Mesendoderm (in vitro differentiated cells): ENCODE measurements at regions not wholly inside any gene's neighbourhood (a gene's known extent, or its start where the extent isn't known, plus 50 kb on each side); places are given as distances from the start of the nearest gene placed in this dataset.

Experiments
- DNase-seq: peaks from one replicate; pipeline ENCODE4 v3.0.0; 2013
- H2AK5ac ChIP-seq: 2 replicates; pipeline ENCODE4 v1.6.1; 2013; ENCODE audit warnings: low read length, inconsistent platforms
- H2BK120ac ChIP-seq: 2 replicates; pipeline ENCODE4 v1.6.1; 2013; ENCODE audit warnings: low read depth, mild to moderate bottlenecking, low read length, moderate library complexity, mixed read lengths
- H2BK15ac ChIP-seq: replicated peaks from 2 replicates; pipeline ENCODE4 v1.6.1; 2013; ENCODE audit warnings: low read depth, mild to moderate bottlenecking, moderate library complexity
- H2BK5ac ChIP-seq: 2 replicates; pipeline ENCODE4 v1.6.1; 2013; ENCODE audit warnings: low read length, inconsistent platforms
- H3K18ac ChIP-seq: 2 replicates; pipeline ENCODE4 v1.6.1; 2013; ENCODE audit warnings: mild to moderate bottlenecking, low read length, mixed read lengths
- H3K23ac ChIP-seq: one replicate; pipeline ENCODE4 v1.6.1; 2013; ENCODE audit warnings: low read length
- H3K27ac ChIP-seq: 2 replicates; pipeline ENCODE4 v1.5.1; 2013; ENCODE audit warnings: low read depth, mild to moderate bottlenecking, inconsistent platforms, low read length, moderate library complexity
- H3K27me3 ChIP-seq: 2 replicates; pipeline ENCODE4 v1.6.1; 2013; ENCODE audit warnings: low read length, control low read depth, mild to moderate bottlenecking, inconsistent platforms; ENCODE audit not compliant: insufficient read depth, poor library complexity
- H3K36me3 ChIP-seq: 2 replicates; pipeline ENCODE4 v1.6.1; 2013; ENCODE audit warnings: low read length, inconsistent platforms; ENCODE audit not compliant: control insufficient read depth, insufficient read depth
- H3K4ac ChIP-seq: one replicate; pipeline ENCODE4 v1.6.1; 2013; ENCODE audit warnings: low read depth, mild to moderate bottlenecking, low read length, moderate library complexity
- H3K4me1 ChIP-seq: 2 replicates; pipeline ENCODE4 v1.6.1; 2013; ENCODE audit warnings: low read depth, low read length, inconsistent platforms; ENCODE audit not compliant: control insufficient read depth
- H3K4me2 ChIP-seq: 2 replicates; pipeline ENCODE4 v1.6.1; 2013; ENCODE audit warnings: low read length
- H3K4me3 ChIP-seq: 2 replicates; pipeline ENCODE4 v1.5.1; 2013; ENCODE audit warnings: mild to moderate bottlenecking, low read length
- H3K56ac ChIP-seq: one replicate; pipeline ENCODE4 v1.6.1; 2013; ENCODE audit warnings: low read length
- H3K79me1 ChIP-seq: 2 replicates; pipeline ENCODE4 v1.6.1; 2013; ENCODE audit warnings: low read length, inconsistent platforms
- H3K79me2 ChIP-seq: 2 replicates; pipeline ENCODE4 v1.6.1; 2013; ENCODE audit warnings: mild to moderate bottlenecking, low read length; ENCODE audit not compliant: control insufficient read depth, insufficient read depth
- H3K9ac ChIP-seq: 2 replicates; pipeline ENCODE4 v1.6.1; 2013; ENCODE audit warnings: low read length, inconsistent platforms
- H4K5ac ChIP-seq: one replicate; pipeline ENCODE4 v1.6.1; 2013; ENCODE audit warnings: low read length
- H4K8ac ChIP-seq: one replicate; pipeline ENCODE4 v1.6.1; 2013; ENCODE audit warnings: low read depth, mild to moderate bottlenecking, control low read depth, low read length, moderate library complexity
- WGBS: extraction: QIAGEN DNeasy Blood & Tissue Kit; methylation state at CpG from one replicate; pipeline ENCODE4 v1.1.7; 2013; ENCODE audit warnings: low lambda C conversion rate, missing lambda C conversion rate; ENCODE audit not compliant: insufficient coverage; ENCODE audit errors: extremely low coverage; 5-methylcytosine and 5-hydroxymethylcytosine counted together

- no peak overlapping the region for H2BK15ac ChIP-seq
- no peak overlapping the region for H3K27ac ChIP-seq
- H3K36me3 ChIP-seq = no peaks in the 10 kb centered on the region
- H3K27me3 ChIP-seq = no peaks in the 10 kb centered on the region
- H3K4me2 ChIP-seq = no peak overlapping the region
- no CpG with 5 or more reads among the region's 2 CpGs for WGBS
- no peak overlapping the region for H3K4me3 ChIP-seq
- H3K23ac ChIP-seq = no peak overlapping the region
- no peak overlapping the region for H4K5ac ChIP-seq
- no peaks in the 10 kb centered on the region for H3K79me1 ChIP-seq
- H2AK5ac ChIP-seq = no peak overlapping the region
- DNase-seq = no peak
- no peak overlapping the region for H4K8ac ChIP-seq
- H3K79me2 ChIP-seq = no peaks in the 10 kb centered on the region
- no peak overlapping the region for H3K56ac ChIP-seq
- no peak overlapping the region for H3K9ac ChIP-seq
- no peak overlapping the region for H2BK5ac ChIP-seq
- no peak overlapping the region for H3K4ac ChIP-seq
- H2BK120ac ChIP-seq = no peak overlapping the region
- H3K18ac ChIP-seq = no peak overlapping the region
- H3K4me1 ChIP-seq = no peaks in the 10 kb centered on the region
Measured at GRCh38 chr9:119998614-119999013, 581.4 kb downstream of the CDK5RAP2 start.

- Histone ChIP-seq H3K23ac (no peak overlapping the region), H3K4me2 (no peak overlapping the region), H3K36me3 (no peaks in the 10 kb centered on the region), H3K27ac (no peak overlapping the region), H4K8ac (no peak overlapping the region), H3K79me1 (no peaks in the 10 kb centered on the region), H2BK5ac (no peak overlapping the region), H2BK15ac (no peak overlapping the region), H2AK5ac (no peak overlapping the region), H3K9ac (no peak overlapping the region), H3K4me3 (no peak overlapping the region), H3K56ac (no peak overlapping the region), H4K5ac (no peak overlapping the region), H3K18ac (no peak overlapping the region), H3K27me3 (no peaks in the 10 kb centered on the region), H3K4ac (no peak overlapping the region), H3K4me1 (no peaks in the 10 kb centered on the region), H2BK120ac (no peak overlapping the region), H3K79me2 (no peaks in the 10 kb centered on the region)
- WGBS = no CpG with 5 or more reads among the region's 4 CpGs
- no peak for DNase-seq
Measured at GRCh38 chr9:119991797-119992196, 588.2 kb downstream of the CDK5RAP2 start.

GRCh38 chr9:119986713-119987112 is 593.3 kb downstream of the CDK5RAP2 start:
- H3K79me2 ChIP-seq = no peaks in the 10 kb centered on the region
- no CpG with 5 or more reads among the region's 11 CpGs for WGBS

GRCh38 chr9:119986205-119986604 is 593.8 kb downstream of the CDK5RAP2 start:
- H2BK120ac ChIP-seq = no peak overlapping the region
- H3K4me2 ChIP-seq = no peak overlapping the region
- H3K79me2 ChIP-seq = no peaks in the 10 kb centered on the region
- H3K4me1 ChIP-seq = no peaks in the 10 kb centered on the region
- H2BK5ac ChIP-seq = no peak overlapping the region
- H2AK5ac ChIP-seq = no peak overlapping the region
- H4K5ac ChIP-seq = no peak overlapping the region
- H3K36me3 ChIP-seq = no peaks in the 10 kb centered on the region
- H3K79me1 ChIP-seq = no peaks in the 10 kb centered on the region
- H4K8ac ChIP-seq = no peak overlapping the region
- H2BK15ac ChIP-seq = no peak overlapping the region
- H3K18ac ChIP-seq = no peak overlapping the region
- no peaks in the 10 kb centered on the region for H3K27me3 ChIP-seq
- no peak overlapping the region for H3K4me3 ChIP-seq
- WGBS = no CpG with 5 or more reads among the region's 4 CpGs
- no peak for DNase-seq
- no peak overlapping the region for H3K4ac ChIP-seq
- H3K9ac ChIP-seq = no peak overlapping the region
- no peak overlapping the region for H3K27ac ChIP-seq
- no peak overlapping the region for H3K56ac ChIP-seq
- no peak overlapping the region for H3K23ac ChIP-seq

More at GRCh38 chr9:119986713-119987112, 593.3 kb downstream of the CDK5RAP2 start:
- H3K9ac ChIP-seq = no peak overlapping the region
- H3K4me2 ChIP-seq = no peak overlapping the region
- no peak overlapping the region for H4K5ac ChIP-seq
- H3K4ac ChIP-seq = no peak overlapping the region
- no peak overlapping the region for H4K8ac ChIP-seq
- no peaks in the 10 kb centered on the region for H3K4me1 ChIP-seq
- H2BK5ac ChIP-seq = no peak overlapping the region
- no peak overlapping the region for H3K23ac ChIP-seq
- DNase-seq = no peak
- H3K18ac ChIP-seq = no peak overlapping the region
- H3K27me3 ChIP-seq = no peaks in the 10 kb centered on the region
- H3K27ac ChIP-seq = no peak overlapping the region
- H3K79me1 ChIP-seq = no peaks in the 10 kb centered on the region
- H3K56ac ChIP-seq = no peak overlapping the region
- no peaks in the 10 kb centered on the region for H3K36me3 ChIP-seq
- no peak overlapping the region for H2AK5ac ChIP-seq
- no peak overlapping the region for H3K4me3 ChIP-seq
- no peak overlapping the region for H2BK15ac ChIP-seq
- no peak overlapping the region for H2BK120ac ChIP-seq

GRCh38 chr9:119974026-119974425 is 604.8 kb upstream of the BRINP1 start:
- no peak overlapping the region for H3K18ac ChIP-seq
- H3K4me1 ChIP-seq = no peaks in the 10 kb centered on the region
- no peak overlapping the region for H3K4me3 ChIP-seq
- no peaks in the 10 kb centered on the region for H3K79me2 ChIP-seq
- H3K79me1 ChIP-seq = no peaks in the 10 kb centered on the region
- WGBS = no CpG with 5 or more reads among the region's 2 CpGs
- no peaks in the 10 kb centered on the region for H3K27me3 ChIP-seq
- no peak overlapping the region for H3K4me2 ChIP-seq
- no peak for DNase-seq
- H3K23ac ChIP-seq = no peak overlapping the region
- H3K56ac ChIP-seq = no peak overlapping the region
- no peak overlapping the region for H3K4ac ChIP-seq
- H4K5ac ChIP-seq = no peak overlapping the region
- H4K8ac ChIP-seq = no peak overlapping the region
- H2BK120ac ChIP-seq = no peak overlapping the region
- no peak overlapping the region for H2AK5ac ChIP-seq
- H3K27ac ChIP-seq = no peak overlapping the region
- no peaks in the 10 kb centered on the region for H3K36me3 ChIP-seq
- no peak overlapping the region for H3K9ac ChIP-seq
- H2BK15ac ChIP-seq = no peak overlapping the region
- no peak overlapping the region for H2BK5ac ChIP-seq
